Dedifferentiated amniotic fluid mesenchymal stem cell (primary cell): ENCODE measurements at regions not wholly inside any gene's neighbourhood (a gene's known extent, or its start where the extent isn't known, plus 50 kb on each side); places are given as distances from the start of the nearest gene placed in this dataset.

Experiments
- DNase-seq: peaks from one replicate; pipeline ENCODE4 v3.0.0-alpha.2; 2016; ENCODE audit errors: extremely low spot score

GRCh38 chr9:134243778-134244467, 79.6 kb upstream of the RNU6ATAC start:
- no peak for DNase-seq

GRCh38 chr9:134245179-134245578, 80.8 kb upstream of the RNU6ATAC start:
- DNase-seq: no peak

GRCh38 chr9:134247918-134248631, 78.2 kb upstream of the RXRA start:
- no peak for DNase-seq

- no peak for DNase-seq
Measured at GRCh38 chr9:134251296-134252069, 74.8 kb upstream of the RXRA start.

GRCh38 chr9:134252084-134252830, 74.0 kb upstream of the RXRA start:
- no peak for DNase-seq

- no peak for DNase-seq
Measured at GRCh38 chr9:134253606-134254205, 72.5 kb upstream of the RXRA start.

- DNase-seq: no peak
Measured at GRCh38 chr9:134258332-134258731, 67.9 kb upstream of the RXRA start.

GRCh38 chr9:134258828-134259546, 67.3 kb upstream of the RXRA start:
- no peak for DNase-seq

- DNase-seq: no peak
Measured at GRCh38 chr9:134259708-134260107, 66.5 kb upstream of the RXRA start.

- DNase-seq: no peak
Measured at GRCh38 chr9:134260801-134261200, 65.5 kb upstream of the RXRA start.

- DNase-seq: no peak
Measured at GRCh38 chr9:134262035-134262434, 64.2 kb upstream of the RXRA start.

GRCh38 chr9:134263596-134263995, 62.7 kb upstream of the RXRA start:
- no peak for DNase-seq

GRCh38 chr9:134264169-134264568, 62.1 kb upstream of the RXRA start:
- no peak for DNase-seq

- no peak for DNase-seq
Measured at GRCh38 chr9:134265078-134265477, 61.2 kb upstream of the RXRA start.

- no peak for DNase-seq
Measured at GRCh38 chr9:134266418-134266817, 59.8 kb upstream of the RXRA start.

GRCh38 chr9:134267305-134267880, 58.9 kb upstream of the RXRA start:
- DNase-seq: no peak

GRCh38 chr9:134267881-134268724, 58.2 kb upstream of the RXRA start:
- DNase-seq: no peak

- DNase-seq: no peak
Measured at GRCh38 chr9:134268747-134269146, 57.5 kb upstream of the RXRA start.
